ENCODE measurements at regions not wholly inside any gene's neighbourhood (a gene's known extent, or its start where the extent isn't known, plus 50 kb on each side); places are given as distances from the start of the nearest gene placed in this dataset.

GRCh38 chr6:165985281-165985805, 182.3 kb downstream of the TBXT start:
- ATAC-seq (ENCODE audit: insufficient read depth, low read depth), result no peak
- Histone ChIP-seq H3K36me3 (ENCODE audit: insufficient read depth, low read length) (no peaks in the 10 kb centered on the region), H3K9ac (ENCODE audit: low read depth, low read length) (no peak overlapping the region)

GRCh38 chr6:165984729-165985275, 182.8 kb downstream of the TBXT start:
- Histone ChIP-seq H3K36me3 (ENCODE audit: insufficient read depth, low read length) (no peaks in the 10 kb centered on the region), H3K27ac (ENCODE audit: low read length) (peak overlapping the region; percentile 90), H3K4me3 (ENCODE audit: low read depth in 1 of 2, low read length in 2 of 2) (no peak overlapping the region), H3K4me1 (ENCODE audit: insufficient read depth, low read length) (peaks cover 35% of the 10 kb centered on the region), H3K4me2 (ENCODE audit: insufficient read depth, low read length) (no peak overlapping the region), H3K9ac (ENCODE audit: low read depth, low read length) (no peak overlapping the region), H4K20me1 (ENCODE audit: insufficient read depth, low read length) (no peaks in the 10 kb centered on the region), H3K9me3 (ENCODE audit: insufficient read depth, low read length, severe bottlenecking) (peaks cover 2% of the 10 kb centered on the region), H3K27me3 (ENCODE audit: insufficient read depth, low read length, poor library complexity) (no peaks in the 10 kb centered on the region), H3K79me2 (ENCODE audit: insufficient read depth, low read length) (no peaks in the 10 kb centered on the region), H2AFZ (ENCODE audit: low read depth, low read length) (no peak overlapping the region)
- no peak for TF ChIP-seq CTCF (IDR thresholded peaks at IDR 0.05; ENCODE audit: borderline replicate concordance, extremely low read depth, low read length, poor library complexity, severe bottlenecking)
- no peak for TF ChIP-seq EZH2 (IDR thresholded peaks at IDR 0.05; ENCODE audit: borderline replicate concordance, low read depth, low read length, severe bottlenecking)
- DNase-seq, result no peak
- no peak for ATAC-seq (ENCODE audit: insufficient read depth, low read depth)

More at GRCh38 chr6:165985281-165985805, 182.3 kb downstream of the TBXT start:
- DNase-seq, result no peak
- peak overlapping the region; percentile 90 for H3K27ac ChIP-seq (ENCODE audit: low read length)
- peak overlapping the region; percentile 72 for H3K4me2 ChIP-seq (ENCODE audit: insufficient read depth, low read length)
- H2AFZ ChIP-seq (ENCODE audit: low read depth, low read length), result no peak overlapping the region
- no peaks in the 10 kb centered on the region for H3K79me2 ChIP-seq (ENCODE audit: insufficient read depth, low read length)
- peak overlapping the region in 1 of 2 experiments; percentile 50; a peak in 1 of 4 replicates for H3K4me3 ChIP-seq (ENCODE audit: low read depth in 1 of 2, low read length in 2 of 2)
- peaks cover 2% of the 10 kb centered on the region for H3K9me3 ChIP-seq (ENCODE audit: insufficient read depth, low read length, severe bottlenecking)
- peaks cover 41% of the 10 kb centered on the region for H3K4me1 ChIP-seq (ENCODE audit: insufficient read depth, low read length)
- no peaks in the 10 kb centered on the region for H4K20me1 ChIP-seq (ENCODE audit: insufficient read depth, low read length)
- no peaks in the 10 kb centered on the region for H3K27me3 ChIP-seq (ENCODE audit: insufficient read depth, low read length, poor library complexity)
- TF ChIP-seq CTCF (IDR thresholded peaks at IDR 0.05; ENCODE audit: borderline replicate concordance, extremely low read depth, low read length, poor library complexity, severe bottlenecking), result no peak
- no peak for TF ChIP-seq EZH2 (IDR thresholded peaks at IDR 0.05; ENCODE audit: borderline replicate concordance, low read depth, low read length, severe bottlenecking)

- H4K20me1 ChIP-seq (ENCODE audit: insufficient read depth, low read length), result no peaks in the 10 kb centered on the region
- H3K4me2 ChIP-seq (ENCODE audit: insufficient read depth, low read length), result no peak overlapping the region
- DNase-seq (no peak), ATAC-seq (ENCODE audit: insufficient read depth, low read depth) (no peak)
- H3K4me1 ChIP-seq (ENCODE audit: insufficient read depth, low read length), result peaks cover 32% of the 10 kb centered on the region
- no peak overlapping the region for H3K9ac ChIP-seq (ENCODE audit: low read depth, low read length)
- no peaks in the 10 kb centered on the region for H3K36me3 ChIP-seq (ENCODE audit: insufficient read depth, low read length)
- no peaks in the 10 kb centered on the region for H3K27me3 ChIP-seq (ENCODE audit: insufficient read depth, low read length, poor library complexity)
- no peak overlapping the region for H3K27ac ChIP-seq (ENCODE audit: low read length)
- TF ChIP-seq EZH2 (IDR thresholded peaks at IDR 0.05; ENCODE audit: borderline replicate concordance, low read depth, low read length, severe bottlenecking) (no peak), CTCF (IDR thresholded peaks at IDR 0.05; ENCODE audit: borderline replicate concordance, extremely low read depth, low read length, poor library complexity, severe bottlenecking) (no peak)
- no peaks in the 10 kb centered on the region for H3K9me3 ChIP-seq (ENCODE audit: insufficient read depth, low read length, severe bottlenecking)
- H3K4me3 ChIP-seq (ENCODE audit: low read depth in 1 of 2, low read length in 2 of 2), result no peak overlapping the region
- H2AFZ ChIP-seq (ENCODE audit: low read depth, low read length), result no peak overlapping the region
- H3K79me2 ChIP-seq (ENCODE audit: insufficient read depth, low read length), result no peaks in the 10 kb centered on the region
These were observed 184.3 kb downstream of the TBXT start for GRCh38 chr6:165983112-165984072.

Data from DND-41 (cell line).